Naive thymus-derived CD4-positive, alpha-beta T cell (primary cell): ENCODE measurements at regions not wholly inside any gene's neighbourhood (a gene's known extent, or its start where the extent isn't known, plus 50 kb on each side); places are given as distances from the start of the nearest gene placed in this dataset.

Source experiments
- ATAC-seq: fragments of 150-1000 bp; cut with Tn5 transposase; 2 replicates; pipeline ENCODE4 v1.10.0; 2021; ENCODE audit warnings: mild to moderate bottlenecking, moderate library complexity
- CTCF ChIA-PET: fragments of 350-600 bp; sonication (Branson Sonifier 250); formaldehyde crosslinking; loops from one replicate; lab custom pipeline; 2021; ENCODE audit warnings: antibody characterized with exemption; lab: Charles Lee
- POLR2A ChIA-PET: fragments of 350-600 bp; sonication (Branson Sonifier 250); formaldehyde crosslinking; loops from one replicate; lab custom pipeline; 2021; ENCODE audit warnings: antibody characterized with exemption, inconsistent platforms; lab: Charles Lee
- DNase-seq, 9 donors: peaks; one replicate each; pipeline versions ENCODE4 v3.0.0 to v3.0.0-alpha.2; 2020 to 2022; ENCODE audit warnings: mixed read lengths in 1 of 9
- H3K27ac ChIP-seq: one replicate; pipeline ENCODE4 v1.7.0; 2013; ENCODE audit warnings: mild to moderate bottlenecking, low read depth, low read length, moderate library complexity
- H3K27me3 ChIP-seq, 2 donors: one replicate each; pipeline ENCODE4 v1.7.0; 2013; ENCODE audit warnings: low read length in 2 of 2, mild to moderate bottlenecking in 2 of 2, moderate library complexity in 2 of 2; ENCODE audit not compliant: control insufficient read depth in 2 of 2, insufficient read depth in 2 of 2
- H3K36me3 ChIP-seq, 3 experiments: 1 replicate in 2 of 3; 2 replicates in 1 of 3; pipeline ENCODE4 v1.7.0; 2013; ENCODE audit warnings: low read length in 3 of 3, mild to moderate bottlenecking in 3 of 3, moderate library complexity in 1 of 3; ENCODE audit not compliant: insufficient read depth in 3 of 3, control insufficient read depth in 2 of 3
- H3K4me1 ChIP-seq, 2 donors: one replicate each; pipeline ENCODE4 v1.7.0; 2013; ENCODE audit warnings: low read length in 2 of 2, mild to moderate bottlenecking in 2 of 2, moderate library complexity in 1 of 2; ENCODE audit not compliant: control insufficient read depth in 2 of 2, insufficient read depth in 2 of 2
- H3K4me3 ChIP-seq: 2 replicates; pipeline ENCODE4 v1.7.0; 2013; ENCODE audit warnings: mild to moderate bottlenecking, low read length
- H3K9me3 ChIP-seq, 3 experiments: 1 replicate in 2 of 3; 2 replicates in 1 of 3; pipeline ENCODE4 v1.7.0; 2013; ENCODE audit warnings: low read length in 3 of 3; ENCODE audit not compliant: control insufficient read depth in 2 of 3
- H3K27ac Mint-ChIP-seq, 9 donors: one replicate each; pipeline ENCODE4 v1.8.0; 2020 to 2022; ENCODE audit warnings: mixed read lengths in 9 of 9, mild to moderate bottlenecking in 8 of 9, moderate library complexity in 5 of 9, inconsistent platforms in 2 of 9
- H3K27me3 Mint-ChIP-seq, 5 donors: one replicate each; pipeline ENCODE4 v1.8.0; 2021 to 2022; ENCODE audit warnings: mixed read lengths in 5 of 5, mild to moderate bottlenecking in 1 of 5
- H3K36me3 Mint-ChIP-seq, 5 donors: one replicate each; pipeline ENCODE4 v1.8.0; 2020 to 2022; ENCODE audit warnings: mixed read lengths in 5 of 5, mild to moderate bottlenecking in 3 of 5, inconsistent platforms in 1 of 5
- H3K4me1 Mint-ChIP-seq, 7 donors: one replicate each; pipeline ENCODE4 v1.8.0; 2020 to 2022; ENCODE audit warnings: mixed read lengths in 7 of 7, mild to moderate bottlenecking in 3 of 7, inconsistent platforms in 1 of 7
- H3K4me3 Mint-ChIP-seq, 10 donors: one replicate each; pipeline ENCODE4 v1.8.0; 2020 to 2022; ENCODE audit warnings: mild to moderate bottlenecking in 10 of 10, mixed read lengths in 10 of 10, moderate library complexity in 6 of 10, inconsistent platforms in 2 of 10
- H3K9me3 Mint-ChIP-seq, 11 donors: one replicate each; pipeline ENCODE4 v1.8.0; 2020 to 2022; ENCODE audit warnings: mixed read lengths in 11 of 11, mild to moderate bottlenecking in 4 of 11, inconsistent platforms in 1 of 11, moderate library complexity in 1 of 11
- intact Hi-C, 2 donors: fragments of 100-400 bp; cut with micrococcal nuclease; formaldehyde crosslinking; loops; one replicate each; pipeline ENCODE4 v1.15.1; 2023

GRCh38 chr6:99745651-99746050 is 139.0 kb downstream of the PRDM13 start:
- Mint-ChIP-seq H3K27ac (no peak overlapping the region), H3K27me3 (peaks cover 23 to 45% (median 37%) of the 10 kb centered on the region in 5 donors), H3K4me1 (no peaks in the 10 kb centered on the region), H3K36me3 (no peaks in the 10 kb centered on the region), H3K9me3 (no peaks in the 10 kb centered on the region), H3K4me3 (no peak overlapping the region)
- no peaks in the 10 kb centered on the region for H3K36me3 ChIP-seq
- intact Hi-C loops: loop anchor here (1.0 kb wide), 4 partner anchors 157 to 415 kb away; no protein-coding TSS in a partner anchor
- no peak overlapping the region for H3K27ac ChIP-seq
- ChIA-PET POLR2A (interaction anchor here (0.5 to 1.1 kb wide), 2 partner anchors 10 to 226 kb away, joined by 3 read pairs; no protein-coding TSS in a partner anchor), CTCF (interaction anchor here (0.8 to 4.0 kb wide), 5 partner anchors 157 to 287 kb away, joined by 3 to 32 read pairs (median 3); no protein-coding TSS in a partner anchor)
- DNase-seq (no peak), ATAC-seq (no peak)
- no peak overlapping the region for H3K4me3 ChIP-seq
- no peaks in the 10 kb centered on the region for H3K27me3 ChIP-seq
- no peaks in the 10 kb centered on the region for H3K4me1 ChIP-seq
- no peaks in the 10 kb centered on the region for H3K9me3 ChIP-seq

DNA sequence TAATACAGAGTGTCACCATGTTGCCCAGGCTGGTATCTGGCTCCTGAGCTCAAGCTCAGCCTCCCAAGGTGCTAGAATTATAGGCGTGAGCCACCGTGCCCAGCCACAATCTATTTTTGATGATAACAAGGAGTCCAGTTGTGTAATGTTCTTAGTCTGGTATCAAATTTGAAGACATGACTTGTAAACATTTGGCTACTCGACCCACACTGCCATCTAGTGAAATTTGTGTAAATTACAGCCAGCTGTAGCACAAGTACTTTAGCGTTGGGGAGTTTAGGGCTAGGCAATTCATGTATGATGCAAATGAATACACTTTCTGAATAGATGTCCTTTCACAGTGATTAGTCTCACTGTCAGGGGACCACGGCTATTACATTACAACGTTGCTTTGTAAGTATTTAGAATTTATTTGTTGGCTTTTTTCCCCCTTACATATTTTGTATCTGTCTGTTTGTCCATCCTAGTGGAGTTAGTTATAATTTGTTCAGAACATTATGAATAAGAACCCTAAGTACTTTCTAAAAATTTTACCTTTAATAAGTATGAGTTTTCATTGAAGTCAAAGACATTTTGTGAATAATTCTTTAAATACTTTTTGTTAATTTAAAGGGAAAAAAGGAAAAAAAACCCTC is 139.7 kb downstream of the PRDM13 start:
- ChIA-PET CTCF (interaction anchor here (0.8 to 4.0 kb wide), 4 partner anchors 158 to 278 kb away, joined by 3 to 32 read pairs (median 6); no protein-coding TSS in a partner anchor), POLR2A (interaction anchor here (0.5 kb wide), 1 partner anchor 227 kb away, joined by 3 read pairs; no protein-coding TSS in a partner anchor)
- Histone ChIP-seq H3K4me3 (no peak overlapping the region), H3K9me3 (no peaks in the 10 kb centered on the region), H3K27me3 (no peaks in the 10 kb centered on the region), H3K36me3 (no peaks in the 10 kb centered on the region), H3K4me1 (no peaks in the 10 kb centered on the region), H3K27ac (no peak overlapping the region)
- H3K4me1 Mint-ChIP-seq: no peaks in the 10 kb centered on the region
- ATAC-seq: peak; percentile 86
- no peaks in the 10 kb centered on the region for H3K36me3 Mint-ChIP-seq
- no peaks in the 10 kb centered on the region for H3K9me3 Mint-ChIP-seq
- DNase-seq: peak in 8 of 9 donors; percentile 31 to 63 (median 48)
- H3K27me3 Mint-ChIP-seq: peaks cover 20 to 43% (median 33%) of the 10 kb centered on the region in 5 donors
- H3K4me3 Mint-ChIP-seq: no peak overlapping the region
- intact Hi-C loops: loop anchor here (1.0 kb wide), 4 partner anchors 158 to 416 kb away; no protein-coding TSS in a partner anchor
- H3K27ac Mint-ChIP-seq: no peak overlapping the region

- intact Hi-C loops: no loop called here
- Mint-ChIP-seq H3K27ac (no peak overlapping the region), H3K4me3 (no peak overlapping the region), H3K9me3 (no peaks in the 10 kb centered on the region), H3K4me1 (no peaks in the 10 kb centered on the region), H3K36me3 (no peaks in the 10 kb centered on the region), H3K27me3 (peaks cover 0 to 26% (median 5%) of the 10 kb centered on the region in 5 donors)
- Histone ChIP-seq H3K27me3 (no peaks in the 10 kb centered on the region), H3K4me1 (no peaks in the 10 kb centered on the region), H3K4me3 (no peak overlapping the region), H3K27ac (no peak overlapping the region), H3K36me3 (no peaks in the 10 kb centered on the region), H3K9me3 (no peaks in the 10 kb centered on the region)
- CTCF ChIA-PET: no interaction called here
- POLR2A ChIA-PET: no interaction called here
- ATAC-seq (no peak), DNase-seq (no peak)
Observed at GRCh38 chr6:99761711-99762110, 155.1 kb downstream of the PRDM13 start.

DNA sequence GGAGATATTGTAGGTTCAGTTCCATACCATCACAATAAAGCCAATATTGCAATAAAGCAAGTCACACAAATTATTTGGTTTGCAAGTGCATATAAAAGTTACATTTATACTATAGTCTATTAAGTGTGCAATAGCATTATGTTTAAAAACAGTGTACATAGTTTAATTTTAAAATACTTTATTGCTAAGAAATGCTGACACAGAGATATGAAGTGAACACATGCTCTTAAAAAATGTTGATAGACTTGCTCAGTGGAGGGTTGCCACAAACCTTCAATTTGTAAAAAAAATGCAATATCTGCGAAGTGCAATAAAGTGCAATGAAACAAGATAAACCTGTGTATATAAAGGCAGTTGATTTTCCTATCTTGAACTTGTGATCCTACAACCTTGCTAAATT is 161.5 kb downstream of the PRDM13 start:
- intact Hi-C loops: no loop called here
- Histone ChIP-seq H3K27ac (no peak overlapping the region), H3K9me3 (no peaks in the 10 kb centered on the region), H3K36me3 (no peaks in the 10 kb centered on the region), H3K27me3 (peaks cover 0 to 4% of the 10 kb centered on the region in 2 donors), H3K4me1 (no peaks in the 10 kb centered on the region), H3K4me3 (no peak overlapping the region)
- H3K27ac Mint-ChIP-seq: no peak overlapping the region
- H3K27me3 Mint-ChIP-seq: peaks cover 0 to 12% (median 5%) of the 10 kb centered on the region in 5 donors
- ATAC-seq (no peak), DNase-seq (no peak)
- no peaks in the 10 kb centered on the region for H3K4me1 Mint-ChIP-seq
- H3K4me3 Mint-ChIP-seq: no peak overlapping the region
- ChIA-PET CTCF (no interaction called here), POLR2A (no interaction called here)
- no peaks in the 10 kb centered on the region for H3K9me3 Mint-ChIP-seq
- H3K36me3 Mint-ChIP-seq: no peaks in the 10 kb centered on the region

DNA sequence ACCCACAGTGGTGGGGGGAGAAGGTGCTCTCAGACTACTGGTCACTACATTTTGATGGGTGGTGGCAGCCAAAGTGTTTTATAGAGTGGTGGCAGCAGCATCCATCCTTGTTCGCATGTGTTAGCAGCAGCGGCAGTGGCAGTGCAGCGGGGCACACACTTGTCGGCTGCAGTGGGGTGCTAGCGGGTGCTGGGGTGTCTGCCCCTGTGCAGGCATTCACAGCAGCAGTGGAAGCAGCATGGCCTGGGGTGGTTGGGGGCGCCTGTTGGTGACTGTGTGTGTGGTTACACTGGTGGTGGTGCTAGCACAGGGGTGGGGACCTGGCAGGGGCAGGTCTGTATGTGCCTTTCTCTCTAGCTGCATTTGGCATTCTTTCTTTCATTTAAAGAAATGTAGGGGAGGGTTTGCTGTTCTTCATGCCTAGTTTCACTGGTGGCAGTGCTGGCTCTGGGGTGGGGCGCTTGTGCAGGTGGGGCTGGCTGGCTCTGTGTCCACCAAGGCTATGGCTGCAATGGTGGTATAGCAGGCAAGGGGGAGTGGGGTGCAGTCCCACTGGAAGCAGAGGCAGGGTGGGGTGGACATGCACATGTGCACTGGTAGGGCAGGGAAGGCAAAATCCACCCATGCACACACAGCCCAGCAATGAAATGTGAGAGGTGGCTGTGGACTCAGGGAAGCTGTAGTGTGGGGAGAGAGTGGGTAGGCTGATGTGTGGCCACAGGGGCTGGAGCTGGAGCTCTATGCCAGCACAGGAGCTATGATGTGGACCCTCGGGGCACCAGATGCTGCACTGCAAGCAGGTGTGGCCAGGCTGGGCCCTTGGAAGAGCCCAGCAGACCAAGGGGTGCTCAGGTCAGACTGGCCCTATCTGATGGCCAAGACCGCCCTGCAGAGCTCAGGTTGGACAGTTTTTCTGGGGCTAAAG is 173.3 kb downstream of the PRDM13 start:
- Mint-ChIP-seq H3K4me1 (peaks cover 0 to 1% (median 0%) of the 10 kb centered on the region in 7 donors), H3K9me3 (no peaks in the 10 kb centered on the region), H3K27ac (no peak overlapping the region), H3K36me3 (no peaks in the 10 kb centered on the region), H3K4me3 (no peak overlapping the region), H3K27me3 (peaks cover 20 to 71% (median 42%) of the 10 kb centered on the region in 5 donors)
- ChIA-PET CTCF (no interaction called here), POLR2A (no interaction called here)
- H3K27me3 ChIP-seq: no peaks in the 10 kb centered on the region
- intact Hi-C loops: no loop called here
- no peaks in the 10 kb centered on the region for H3K9me3 ChIP-seq
- H3K4me1 ChIP-seq: no peaks in the 10 kb centered on the region
- no peak for DNase-seq
- no peaks in the 10 kb centered on the region for H3K36me3 ChIP-seq
- H3K4me3 ChIP-seq: no peak overlapping the region
- no peak overlapping the region for H3K27ac ChIP-seq
- no peak for ATAC-seq

DNA sequence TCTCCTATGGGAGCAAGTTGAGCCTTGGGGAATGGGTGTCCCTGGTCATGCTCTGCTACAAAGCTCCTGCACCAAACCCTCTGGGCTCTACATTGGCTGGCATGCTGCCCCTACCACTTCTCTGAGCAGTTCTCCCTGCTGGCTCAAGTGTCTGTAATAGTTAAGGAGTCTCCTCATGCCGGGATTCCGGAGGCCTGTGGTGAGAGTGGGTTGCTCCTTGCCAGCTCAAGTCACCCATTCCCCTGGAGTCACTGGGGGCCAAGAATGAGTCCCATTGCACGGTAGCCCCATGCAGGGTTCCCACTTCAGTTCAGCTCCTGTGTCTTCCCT is 173.9 kb downstream of the PRDM13 start:
- intact Hi-C loops: no loop called here
- Histone ChIP-seq H3K9me3 (no peaks in the 10 kb centered on the region), H3K27ac (no peak overlapping the region), H3K27me3 (no peaks in the 10 kb centered on the region), H3K4me3 (no peak overlapping the region), H3K4me1 (no peaks in the 10 kb centered on the region), H3K36me3 (no peaks in the 10 kb centered on the region)
- ATAC-seq: no peak
- H3K36me3 Mint-ChIP-seq: no peaks in the 10 kb centered on the region
- peaks cover 0 to 1% (median 0%) of the 10 kb centered on the region in 7 donors for H3K4me1 Mint-ChIP-seq
- peak overlapping the region in 1 of 9 donors; percentile 70 for H3K27ac Mint-ChIP-seq
- ChIA-PET CTCF (no interaction called here), POLR2A (no interaction called here)
- H3K27me3 Mint-ChIP-seq: peaks cover 18 to 66% (median 43%) of the 10 kb centered on the region in 5 donors
- H3K9me3 Mint-ChIP-seq: no peaks in the 10 kb centered on the region
- H3K4me3 Mint-ChIP-seq: no peak overlapping the region
- DNase-seq: no peak
